K562 (cell line): ENCODE measurements at regions not wholly inside any gene's neighbourhood (a gene's known extent, or its start where the extent isn't known, plus 50 kb on each side); places are given as distances from the start of the nearest gene placed in this dataset.

ENCODE experiments used
- CBFA2T3 ChIP-seq: fragments of 450-650 bp; IDR thresholded peaks from 2 replicates; pipeline ENCODE4 v1.6.1; 2017
- CEBPZ ChIP-seq: fragments of 150-350 bp; IDR thresholded peaks from 2 replicates; pipeline ENCODE4 v1.6.1; 2014; ENCODE audit warnings: low read depth, mild to moderate bottlenecking, low read length, borderline replicate concordance
- CTBP1 ChIP-seq: fragments of 450-650 bp; IDR thresholded peaks from 2 replicates; pipeline ENCODE4 v1.6.1; 2016; ENCODE audit warnings: borderline replicate concordance
- GMEB1 ChIP-seq: fragments of 250-450 bp; sonication (Bioruptor Pico); IDR thresholded peaks from 2 replicates; pipeline ENCODE4 v1.4.0; 2020; ENCODE audit warnings: mild to moderate bottlenecking
- JUN ChIP-seq, 2 experiments: sonication (generic) in 1 of 2; formaldehyde crosslinking in 1 of 2; IDR thresholded peaks; 2 replicates each; pipeline versions ENCODE4 v1.6.1 to v1.8.0; 2012 to 2022; ENCODE audit warnings: borderline replicate concordance in 2 of 2, mild to moderate bottlenecking in 2 of 2, improper control_type of control experiment in 1 of 2, low read depth in 1 of 2, low read length in 1 of 2, missing genetic modification reagents in 1 of 2
- KDM1A ChIP-seq, 2 experiments: fragments of 450-650 bp; IDR thresholded peaks; 2 replicates each; pipeline ENCODE4 v1.6.1; 2016; ENCODE audit warnings: mild to moderate bottlenecking in 2 of 2
- MTA1 ChIP-seq: fragments of 450-650 bp; IDR thresholded peaks from 2 replicates; pipeline ENCODE4 v1.6.1; 2017; ENCODE audit warnings: borderline replicate concordance
- POLR2AphosphoS2 ChIP-seq: IDR thresholded peaks from 2 replicates; pipeline ENCODE4 v1.6.1; 2012; ENCODE audit warnings: low read length, improper control_type of control experiment
- REST ChIP-seq, 2 experiments: fragments of 450-650 bp; formaldehyde crosslinking in 1 of 2; IDR thresholded peaks; 2 replicates each; pipeline versions ENCODE4 v1.4.0 to v1.6.1; 2014 to 2020; ENCODE audit warnings: mild to moderate bottlenecking in 2 of 2, borderline replicate concordance in 1 of 2, low read depth in 1 of 2
- TFAP4 ChIP-seq: sonication (generic); formaldehyde crosslinking; IDR thresholded peaks from 2 replicates; pipeline ENCODE4 v1.8.0; 2022; ENCODE audit warnings: missing genetic modification reagents, mild to moderate bottlenecking, moderate library complexity, borderline replicate concordance
- ZNF511 ChIP-seq: sonication (generic); formaldehyde crosslinking; IDR thresholded peaks from 2 replicates; pipeline ENCODE4 v1.8.0; 2022; ENCODE audit warnings: mild to moderate bottlenecking, missing genetic modification reagents

GRCh38 chr2:16413285-16413684, 252.3 kb downstream of the CYRIA start (continued):
- no peak for TF ChIP-seq GMEB1
- peak; percentile 95 for TF ChIP-seq CTBP1
- TF ChIP-seq MTA1, result no peak
- peak; percentile 22; the same call in 1 of the 2 replicates for TF ChIP-seq REST (IDR thresholded peaks at IDR 0.05; ENCODE audit: borderline replicate concordance)
- TF ChIP-seq REST (CRISPR knock-in tag; IDR thresholded peaks at IDR 0.05; ENCODE audit: low read depth), result no peak
- TF ChIP-seq CEBPZ, result no peak
- 0 out of 2 replicates have a peak, but pooled peaks have one; percentile 52 for TF ChIP-seq ZNF511 (CRISPR knock-in tag)
- peak; percentile 42 to 65; a peak in 3 of 4 replicates for TF ChIP-seq KDM1A (IDR thresholded peaks at IDR 0.05)
- TF ChIP-seq POLR2AphosphoS2, result no peak
- TF ChIP-seq CBFA2T3, result peak; percentile 93
- no peak for TF ChIP-seq JUN (IDR thresholded peaks at IDR 0.05; ENCODE audit: borderline replicate concordance, low read depth, low read length)
- 0 out of 2 replicates have a peak, but pooled peaks have one; percentile 70 for TF ChIP-seq JUN (CRISPR knock-in tag; IDR thresholded peaks at IDR 0.05; ENCODE audit: borderline replicate concordance)
- TF ChIP-seq TFAP4, result peak; percentile 78; the same call in 1 of the 2 replicates
